ENCODE measurements at regions not wholly inside any gene's neighbourhood (a gene's known extent, or its start where the extent isn't known, plus 50 kb on each side); places are given as distances from the start of the nearest gene placed in this dataset.

GRCh38 chr13:83532809-83533208, 349.5 kb downstream of the SLITRK1 start:
- Histone ChIP-seq H3K4me1 (ENCODE audit: control insufficient read depth, extremely low read depth, insufficient read depth, low read length) (no peaks in the 10 kb centered on the region), H2AFZ (ENCODE audit: low read depth, low read length) (no peak overlapping the region), H3K36me3 (ENCODE audit: control insufficient read depth in 2 of 2, extremely low read depth in 1 of 2, insufficient read depth in 2 of 2, low read length in 2 of 2) (no peaks in the 10 kb centered on the region), H3K27ac (ENCODE audit: insufficient read depth, low read depth, low read length) (no peak overlapping the region), H3K4me3 (replicated peaks in 1 of 3; ENCODE audit: insufficient read depth in 1 of 3, low read depth in 1 of 3, low read length in 3 of 3) (no peak overlapping the region), H3K9me1 (replicated peaks; ENCODE audit: control insufficient read depth, extremely low read depth, insufficient read depth, low read length) (no peaks in the 10 kb centered on the region), H3K27me3 (ENCODE audit: control insufficient read depth in 2 of 2, insufficient read depth in 2 of 2, low read length in 2 of 2) (no peaks in the 10 kb centered on the region), H3K79me2 (ENCODE audit: control insufficient read depth, insufficient read depth, low read length) (no peaks in the 10 kb centered on the region), H3K9ac (replicated peaks; ENCODE audit: extremely low read depth, insufficient read depth, low read length) (no peak overlapping the region), H3K9me3 (replicated peaks; ENCODE audit: control insufficient read depth, insufficient read depth, low read length) (peaks cover 2% of the 10 kb centered on the region), H3K4me2 (ENCODE audit: insufficient read depth, low read length) (no peak overlapping the region), H4K20me1 (replicated peaks; ENCODE audit: control insufficient read depth, extremely low read depth, insufficient read depth, low read length) (no peaks in the 10 kb centered on the region)
- TF ChIP-seq JUN (IDR thresholded peaks at IDR 0.05; ENCODE audit: borderline replicate concordance, insufficient read depth, insufficient read length, low read depth) = no peak
- TF ChIP-seq GATA2 (IDR thresholded peaks at IDR 0.05; ENCODE audit: insufficient read depth, insufficient read length, low read depth, low read length) = no peak
- no peak for TF ChIP-seq POLR2AphosphoS5 (IDR thresholded peaks at IDR 0.05; ENCODE audit: insufficient read depth, low read depth, low read length)
- no peak for TF ChIP-seq POLR2A (IDR thresholded peaks at IDR 0.05; ENCODE audit: low read depth, low read length)
- TF ChIP-seq EZH2 (IDR thresholded peaks at IDR 0.05; ENCODE audit: borderline replicate concordance, low read depth, low read length, severe bottlenecking) = no peak
- no peak for TF ChIP-seq MYC (IDR thresholded peaks at IDR 0.05; ENCODE audit: low read depth, low read length)
- no peak for TF ChIP-seq FOS (IDR thresholded peaks at IDR 0.05; ENCODE audit: borderline replicate concordance, insufficient read depth, low read length)
- TF ChIP-seq, protein P1, sequence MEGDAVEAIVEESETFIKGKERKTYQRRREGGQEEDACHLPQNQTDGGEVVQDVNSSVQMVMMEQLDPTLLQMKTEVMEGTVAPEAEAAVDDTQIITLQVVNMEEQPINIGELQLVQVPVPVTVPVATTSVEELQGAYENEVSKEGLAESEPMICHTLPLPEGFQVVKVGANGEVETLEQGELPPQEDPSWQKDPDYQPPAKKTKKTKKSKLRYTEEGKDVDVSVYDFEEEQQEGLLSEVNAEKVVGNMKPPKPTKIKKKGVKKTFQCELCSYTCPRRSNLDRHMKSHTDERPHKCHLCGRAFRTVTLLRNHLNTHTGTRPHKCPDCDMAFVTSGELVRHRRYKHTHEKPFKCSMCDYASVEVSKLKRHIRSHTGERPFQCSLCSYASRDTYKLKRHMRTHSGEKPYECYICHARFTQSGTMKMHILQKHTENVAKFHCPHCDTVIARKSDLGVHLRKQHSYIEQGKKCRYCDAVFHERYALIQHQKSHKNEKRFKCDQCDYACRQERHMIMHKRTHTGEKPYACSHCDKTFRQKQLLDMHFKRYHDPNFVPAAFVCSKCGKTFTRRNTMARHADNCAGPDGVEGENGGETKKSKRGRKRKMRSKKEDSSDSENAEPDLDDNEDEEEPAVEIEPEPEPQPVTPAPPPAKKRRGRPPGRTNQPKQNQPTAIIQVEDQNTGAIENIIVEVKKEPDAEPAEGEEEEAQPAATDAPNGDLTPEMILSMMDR (IDR thresholded peaks at IDR 0.05; ENCODE audit: extremely low read depth in 1 of 2, insufficient read depth in 1 of 2, low read depth in 1 of 2, low read length in 2 of 2) = no peak
- dilution Hi-C loops (cut with MboI; ENCODE audit: extremely low pct_ligation_motif_present, low sequenced_read_pairs) = no loop called here
- DNase-seq (ENCODE audit: low read depth, low spot score) (no peak), FAIRE-seq (no peak)
- BruUV-seq (replicated peaks) = no TSS peak
- intact Hi-C loops (cut with micrococcal nuclease) = no loop called here
- ChIA-PET CTCF (no interaction called here), POLR2A (no interaction called here)

Data from endothelial cell of umbilical vein (primary cell).